Loucy (cell line): ENCODE measurements at regions not wholly inside any gene's neighbourhood (a gene's known extent, or its start where the extent isn't known, plus 50 kb on each side); places are given as distances from the start of the nearest gene placed in this dataset.

Experiments used
- H2AFZ ChIP-seq: fragments of 200-600 bp; sonication (generic); 2 replicates; pipeline ENCODE4 v1.6.0; 2016; ENCODE audit warnings: antibody characterized with exemption, mild to moderate bottlenecking, low read length, moderate library complexity
- H3F3A ChIP-seq: fragments of 200-600 bp; 2 replicates; pipeline ENCODE4 v1.6.0; 2016; ENCODE audit warnings: antibody characterized with exemption, low read depth, mild to moderate bottlenecking
- H3K27me3 ChIP-seq: fragments of 200-600 bp; sonication (generic); 2 replicates; pipeline ENCODE4 v1.6.1; 2014; ENCODE audit warnings: low read length, mild to moderate bottlenecking; ENCODE audit not compliant: insufficient read depth, poor library complexity, severe bottlenecking
- H3K36me3 ChIP-seq: fragments of 200-600 bp; sonication (generic); 2 replicates; pipeline ENCODE4 v1.6.1; 2016; ENCODE audit warnings: low read length; ENCODE audit not compliant: insufficient read depth
- H3K4me1 ChIP-seq: fragments of 200-600 bp; sonication (generic); 2 replicates; pipeline ENCODE4 v1.5.1; 2014; ENCODE audit warnings: low read length, mild to moderate bottlenecking; ENCODE audit not compliant: insufficient read depth, poor library complexity, severe bottlenecking
- H3K4me2 ChIP-seq: fragments of 200-600 bp; sonication (generic); 2 replicates; pipeline ENCODE4 v1.6.0; 2014; ENCODE audit warnings: antibody characterized with exemption, low read length, low read depth, mild to moderate bottlenecking; ENCODE audit not compliant: poor library complexity, severe bottlenecking
- H3K4me3 ChIP-seq: fragments of 200-600 bp; sonication (generic); 2 replicates; pipeline ENCODE4 v1.5.1; 2014; ENCODE audit warnings: low read length, mild to moderate bottlenecking, mixed read lengths; ENCODE audit not compliant: poor library complexity, severe bottlenecking
- H3K79me2 ChIP-seq: fragments of 200-600 bp; sonication (generic); 2 replicates; pipeline ENCODE4 v1.6.1; 2014; ENCODE audit warnings: low read length; ENCODE audit not compliant: insufficient read depth
- H3K9ac ChIP-seq: fragments of 200-600 bp; sonication (generic); 2 replicates; pipeline ENCODE4 v1.6.0; 2014; ENCODE audit warnings: mild to moderate bottlenecking, low read depth, low read length, moderate library complexity; ENCODE audit not compliant: poor library complexity, severe bottlenecking
- H3K9me2 ChIP-seq: fragments of 200-600 bp; sonication (generic); replicated peaks from 2 replicates; pipeline ENCODE4 v1.6.1; 2016; ENCODE audit warnings: low read depth, low read length, mixed read lengths
- H3K9me3 ChIP-seq: fragments of 200-600 bp; sonication (generic); 2 replicates; pipeline ENCODE4 v1.6.1; 2014; ENCODE audit warnings: mild to moderate bottlenecking, antibody characterized with exemption, low read length, low read depth; ENCODE audit not compliant: insufficient read depth
- H4K20me1 ChIP-seq: fragments of 200-600 bp; sonication (generic); 2 replicates; pipeline ENCODE4 v1.6.0; 2014; ENCODE audit warnings: antibody characterized with exemption, low read length, mild to moderate bottlenecking; ENCODE audit not compliant: insufficient read depth, poor library complexity, severe bottlenecking
- EZH2phosphoT487 ChIP-seq: fragments of 200-600 bp; IDR thresholded peaks from 2 replicates; pipeline ENCODE4 v1.6.1; 2018; ENCODE audit warnings: antibody characterized with exemption, mild to moderate bottlenecking, moderate library complexity, borderline replicate concordance
- TF ChIP-seq, protein P1 (sequence below): fragments of 200-600 bp; sonication (generic); conservative IDR thresholded peaks from 2 replicates; pipeline ENCODE4 v1.5.1; 2014; ENCODE audit warnings: mild to moderate bottlenecking, antibody characterized with exemption, low read length

DNA sequence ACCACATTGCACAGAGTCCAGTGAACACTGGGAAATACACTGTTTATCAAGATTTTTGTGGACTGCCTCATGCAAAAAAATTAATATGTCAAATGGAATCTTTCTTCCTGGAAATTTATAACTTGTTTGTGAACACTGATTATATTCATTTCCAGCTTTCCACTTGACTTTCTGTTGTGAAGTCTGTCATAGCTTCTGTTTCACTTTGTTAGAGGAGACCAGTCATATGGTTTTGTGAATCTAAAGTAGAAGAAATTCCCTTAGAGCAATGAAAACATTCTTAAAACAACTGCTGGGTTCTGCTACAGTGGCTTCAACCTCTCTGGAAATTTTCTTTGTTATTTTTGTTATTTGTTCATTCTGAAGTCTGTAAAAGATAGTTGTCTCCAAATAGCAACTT lies 349.5 kb upstream of the NFE2L3 start:
- Histone ChIP-seq H3K9ac (no peak overlapping the region), H3K36me3 (no peaks in the 10 kb centered on the region), H3K9me3 (no peaks in the 10 kb centered on the region), H4K20me1 (no peaks in the 10 kb centered on the region), H3F3A (no peaks in the 10 kb centered on the region), H3K4me1 (no peaks in the 10 kb centered on the region), H3K9me2 (no peaks in the 10 kb centered on the region), H2AFZ (no peak overlapping the region), H3K27me3 (no peaks in the 10 kb centered on the region), H3K79me2 (no peaks in the 10 kb centered on the region), H3K4me3 (no peak overlapping the region), H3K4me2 (no peak overlapping the region)
- TF ChIP-seq, protein P1, sequence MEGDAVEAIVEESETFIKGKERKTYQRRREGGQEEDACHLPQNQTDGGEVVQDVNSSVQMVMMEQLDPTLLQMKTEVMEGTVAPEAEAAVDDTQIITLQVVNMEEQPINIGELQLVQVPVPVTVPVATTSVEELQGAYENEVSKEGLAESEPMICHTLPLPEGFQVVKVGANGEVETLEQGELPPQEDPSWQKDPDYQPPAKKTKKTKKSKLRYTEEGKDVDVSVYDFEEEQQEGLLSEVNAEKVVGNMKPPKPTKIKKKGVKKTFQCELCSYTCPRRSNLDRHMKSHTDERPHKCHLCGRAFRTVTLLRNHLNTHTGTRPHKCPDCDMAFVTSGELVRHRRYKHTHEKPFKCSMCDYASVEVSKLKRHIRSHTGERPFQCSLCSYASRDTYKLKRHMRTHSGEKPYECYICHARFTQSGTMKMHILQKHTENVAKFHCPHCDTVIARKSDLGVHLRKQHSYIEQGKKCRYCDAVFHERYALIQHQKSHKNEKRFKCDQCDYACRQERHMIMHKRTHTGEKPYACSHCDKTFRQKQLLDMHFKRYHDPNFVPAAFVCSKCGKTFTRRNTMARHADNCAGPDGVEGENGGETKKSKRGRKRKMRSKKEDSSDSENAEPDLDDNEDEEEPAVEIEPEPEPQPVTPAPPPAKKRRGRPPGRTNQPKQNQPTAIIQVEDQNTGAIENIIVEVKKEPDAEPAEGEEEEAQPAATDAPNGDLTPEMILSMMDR: no peak

DNA sequence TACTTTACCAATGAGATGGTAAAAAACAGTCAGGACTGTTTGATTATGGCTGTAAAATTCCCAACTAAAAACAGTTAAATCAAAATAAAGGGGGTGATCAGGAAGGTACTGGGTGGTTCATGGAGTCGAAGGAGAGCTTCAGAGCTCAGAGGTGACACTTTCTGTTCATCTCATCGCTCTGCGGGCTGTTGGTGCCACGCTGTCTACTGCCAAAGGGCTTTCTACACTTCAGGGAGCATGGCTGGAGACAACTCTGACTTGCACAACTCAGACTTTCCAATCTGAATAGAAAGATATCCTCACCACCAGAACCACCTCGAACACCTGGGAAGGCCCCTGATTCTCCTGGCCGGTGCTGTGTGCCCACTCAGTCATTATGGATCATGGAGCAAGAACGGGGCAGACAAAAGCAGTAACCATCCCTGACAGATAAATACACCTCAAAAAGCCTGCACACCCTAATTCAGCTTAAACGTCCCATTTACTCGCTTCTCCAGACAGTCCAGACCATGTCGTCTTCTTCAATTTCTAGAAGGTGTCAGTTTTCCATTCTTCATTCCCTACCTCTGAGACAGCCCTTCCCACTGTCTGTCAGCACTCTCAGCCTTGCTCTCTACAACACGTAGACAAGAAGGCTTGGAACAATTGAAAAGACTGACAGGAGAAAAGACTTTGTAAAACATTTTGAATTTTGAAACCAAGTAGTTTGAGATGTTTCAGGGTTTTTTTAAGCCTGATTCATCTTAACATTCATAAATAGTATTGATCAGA lies 348.7 kb upstream of the NFE2L3 start:
- Histone ChIP-seq H4K20me1 (no peaks in the 10 kb centered on the region), H3K27me3 (no peaks in the 10 kb centered on the region), H3K4me2 (no peak overlapping the region), H3K9me3 (no peaks in the 10 kb centered on the region), H3K9ac (no peak overlapping the region), H3K4me3 (no peak overlapping the region), H3K36me3 (no peaks in the 10 kb centered on the region), H3K79me2 (no peaks in the 10 kb centered on the region), H3F3A (no peaks in the 10 kb centered on the region), H3K4me1 (no peaks in the 10 kb centered on the region), H3K9me2 (no peaks in the 10 kb centered on the region), H2AFZ (no peak overlapping the region)
- TF ChIP-seq EZH2phosphoT487: no peak
- TF ChIP-seq, protein P1: no peak

DNA sequence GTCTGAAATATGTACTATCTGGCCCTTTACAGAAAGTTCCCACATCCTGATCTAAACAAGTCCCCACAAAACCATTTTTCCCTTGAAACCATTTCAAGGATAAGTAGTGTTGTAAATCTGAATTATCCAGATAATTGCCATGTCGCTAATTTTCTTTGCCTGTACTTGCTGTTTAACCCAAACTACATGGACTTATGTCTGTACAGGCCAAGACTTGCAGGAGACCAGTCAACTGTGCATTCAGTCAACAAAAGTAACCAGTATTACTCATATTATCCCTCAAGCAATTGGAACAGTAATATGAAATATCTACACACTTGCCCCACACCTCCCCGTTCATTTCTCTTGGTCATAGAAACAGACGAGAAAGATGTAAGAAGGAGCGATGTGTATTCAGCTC lies 347.8 kb upstream of the NFE2L3 start:
- Histone ChIP-seq H3K9ac (no peak overlapping the region), H3K27me3 (no peaks in the 10 kb centered on the region), H2AFZ (no peak overlapping the region), H3K36me3 (no peaks in the 10 kb centered on the region), H3F3A (no peaks in the 10 kb centered on the region), H3K9me3 (no peaks in the 10 kb centered on the region), H3K4me3 (no peak overlapping the region), H4K20me1 (no peaks in the 10 kb centered on the region), H3K79me2 (no peaks in the 10 kb centered on the region), H3K4me1 (no peaks in the 10 kb centered on the region), H3K4me2 (no peak overlapping the region), H3K9me2 (no peaks in the 10 kb centered on the region)
- TF ChIP-seq, protein P1: no peak
